CD14-positive monocyte (primary cell): ENCODE measurements at regions not wholly inside any gene's neighbourhood (a gene's known extent, or its start where the extent isn't known, plus 50 kb on each side); places are given as distances from the start of the nearest gene placed in this dataset.

Source experiments
- DNase-seq, 3 donors: peaks; one replicate each; pipeline ENCODE4 v3.0.0-alpha.2; 2011 to 2022
- H2AFZ ChIP-seq: 2 replicates; pipeline ENCODE4 v1.6.0; 2012; ENCODE audit warnings: mild to moderate bottlenecking, low read depth, low read length, inconsistent platforms; ENCODE audit not compliant: insufficient read depth, poor library complexity, severe bottlenecking
- H3K27ac ChIP-seq, 2 donors: 1 replicate in 1 of 2; 2 replicates in 1 of 2; pipeline ENCODE4 v1.5.1; 2012 to 2013; ENCODE audit warnings: low read length in 2 of 2, control low read depth in 1 of 2, inconsistent platforms in 1 of 2, low read depth in 1 of 2, mild to moderate bottlenecking in 1 of 2
- H3K27me3 ChIP-seq, 2 donors: one replicate each; pipeline versions ENCODE4 v1.6.0 to v1.6.1; 2011 to 2013; ENCODE audit warnings: low read length in 2 of 2; ENCODE audit not compliant: control insufficient read depth in 2 of 2, insufficient read depth in 2 of 2
- H3K36me3 ChIP-seq, 2 donors: replicated peaks in 1 of 2; 1 replicate in 1 of 2; 2 replicates in 1 of 2; pipeline versions ENCODE4 v1.5.1 to v1.6.1; 2012 to 2013; ENCODE audit warnings: low read length in 2 of 2, control low read depth in 1 of 2, inconsistent platforms in 1 of 2, mild to moderate bottlenecking in 1 of 2; ENCODE audit not compliant: insufficient read depth in 2 of 2, control insufficient read depth in 1 of 2
- H3K4me1 ChIP-seq, 2 donors: 1 replicate in 1 of 2; 2 replicates in 1 of 2; pipeline versions ENCODE4 v1.5.1 to v1.6.1; 2012 to 2013; ENCODE audit warnings: low read length in 2 of 2, control low read depth in 1 of 2, inconsistent platforms in 1 of 2, mild to moderate bottlenecking in 1 of 2, moderate library complexity in 1 of 2; ENCODE audit not compliant: insufficient read depth in 2 of 2, control insufficient read depth in 1 of 2
- H3K4me2 ChIP-seq: replicated peaks from 2 replicates; pipeline ENCODE3; 2012; ENCODE audit warnings: low read length, moderate library complexity, mild to moderate bottlenecking; ENCODE audit not compliant: poor library complexity, severe bottlenecking; ENCODE audit errors: extremely low read depth
- H3K4me3 ChIP-seq, 3 experiments: fragments of 200-600 bp in 1 of 3; sonication (generic) in 1 of 3; replicated peaks in 1 of 3; 1 replicate in 2 of 3; 2 replicates in 1 of 3; pipeline ENCODE4 v1.5.1; 2011 to 2013; ENCODE audit warnings: low read length in 3 of 3, mild to moderate bottlenecking in 3 of 3, control low read depth in 2 of 3, low read depth in 2 of 3, inconsistent platforms in 1 of 3, moderate library complexity in 1 of 3
- H3K79me2 ChIP-seq: 2 replicates; pipeline ENCODE4 v1.6.0; 2012; ENCODE audit warnings: mild to moderate bottlenecking, control low read depth, inconsistent platforms, low read length, moderate library complexity; ENCODE audit not compliant: insufficient read depth
- H3K9ac ChIP-seq: 2 replicates; pipeline ENCODE4 v1.6.0; 2017; ENCODE audit warnings: low read length, mild to moderate bottlenecking; ENCODE audit not compliant: insufficient read depth, poor library complexity, severe bottlenecking
- H3K9me3 ChIP-seq, 2 donors: replicated peaks in 1 of 2; 1 replicate in 1 of 2; 2 replicates in 1 of 2; pipeline versions ENCODE4 v1.5.1 to v1.6.1; 2012 to 2013; ENCODE audit warnings: low read length in 2 of 2, control low read depth in 1 of 2; ENCODE audit not compliant: control insufficient read depth in 1 of 2, insufficient read depth in 1 of 2
- H4K20me1 ChIP-seq: 2 replicates; pipeline ENCODE4 v1.6.0; 2012; ENCODE audit warnings: mild to moderate bottlenecking, low read length, control low read depth, moderate library complexity; ENCODE audit not compliant: insufficient read depth
- H3K27ac Mint-ChIP-seq, 7 donors: one replicate each; pipeline ENCODE4 v1.8.0; 2020; ENCODE audit warnings: mild to moderate bottlenecking in 7 of 7, mixed read lengths in 7 of 7, moderate library complexity in 6 of 7, inconsistent platforms in 2 of 7
- H3K27me3 Mint-ChIP-seq, 3 donors: one replicate each; pipeline ENCODE4 v1.8.0; 2021 to 2022; ENCODE audit warnings: low read depth in 3 of 3, mild to moderate bottlenecking in 3 of 3, mixed read lengths in 3 of 3, moderate library complexity in 3 of 3, inconsistent platforms in 1 of 3
- H3K36me3 Mint-ChIP-seq, 2 donors: one replicate each; pipeline ENCODE4 v1.8.0; 2020; ENCODE audit warnings: mixed read lengths in 2 of 2, inconsistent platforms in 1 of 2, mild to moderate bottlenecking in 1 of 2
- H3K4me1 Mint-ChIP-seq: one replicate; pipeline ENCODE4 v1.8.0; 2020; ENCODE audit warnings: mild to moderate bottlenecking, mixed read lengths
- H3K4me3 Mint-ChIP-seq, 2 donors: one replicate each; pipeline ENCODE4 v1.8.0; 2020; ENCODE audit warnings: mild to moderate bottlenecking in 2 of 2, mixed read lengths in 2 of 2, moderate library complexity in 1 of 2
- H3K9me3 Mint-ChIP-seq, 7 donors: one replicate each; pipeline ENCODE4 v1.8.0; 2020 to 2022; ENCODE audit warnings: mixed read lengths in 7 of 7, mild to moderate bottlenecking in 6 of 7, moderate library complexity in 6 of 7, inconsistent platforms in 2 of 7
- CTCF ChIP-seq: fragments of 200-600 bp; IDR thresholded peaks from one replicate; pipeline ENCODE4 v1.8.0; 2022; ENCODE audit warnings: antibody characterized with exemption, mild to moderate bottlenecking
- WGBS: methylation state at CpG from one replicate; pipeline ENCODE4 v1.1.5; 2013; ENCODE audit warnings: missing lambda C conversion rate; ENCODE audit not compliant: insufficient coverage; 5-methylcytosine and 5-hydroxymethylcytosine counted together
- intact Hi-C, 2 donors: fragments of 100-400 bp; cut with micrococcal nuclease; formaldehyde crosslinking; loops; one replicate each; pipeline versions ENCODE4 v1.15.0 to v1.15.1; 2023

- Histone ChIP-seq H3K27me3 (no peaks in the 10 kb centered on the region), H3K27ac (no peak overlapping the region), H3K4me3 (no peak overlapping the region), H3K36me3 (no peaks in the 10 kb centered on the region), H3K4me2 (no peak overlapping the region), H3K4me1 (no peaks in the 10 kb centered on the region), H3K9ac (no peak overlapping the region), H3K79me2 (no peaks in the 10 kb centered on the region), H4K20me1 (no peaks in the 10 kb centered on the region), H2AFZ (no peak overlapping the region), H3K9me3 (peaks cover 36 to 37% of the 10 kb centered on the region in 2 donors)
- Mint-ChIP-seq H3K4me3 (no peak overlapping the region), H3K27ac (no peak overlapping the region), H3K4me1 (no peaks in the 10 kb centered on the region), H3K27me3 (no peaks in the 10 kb centered on the region), H3K36me3 (no peaks in the 10 kb centered on the region), H3K9me3 (peaks cover 2 to 32% (median 25%) of the 10 kb centered on the region in 7 donors)
- no peak for DNase-seq
- intact Hi-C loops: no loop called here
- WGBS: 71% methylated on average over 1 of the region's 7 CpGs
- TF ChIP-seq CTCF: no peak
These were observed 1039.5 kb upstream of the SLC10A2 start for GRCh38 chr13:104105418-104106355.

GRCh38 chr13:104099750-104100149 lies 1033.5 kb upstream of the SLC10A2 start:
- intact Hi-C loops: no loop called here

More at GRCh38 chr13:104099750-104100149, 1033.5 kb upstream of the SLC10A2 start:
- Histone ChIP-seq H3K4me3 (no peak overlapping the region), H3K27ac (no peak overlapping the region), H2AFZ (no peak overlapping the region), H3K27me3 (no peaks in the 10 kb centered on the region), H3K4me1 (no peaks in the 10 kb centered on the region), H4K20me1 (no peaks in the 10 kb centered on the region), H3K9me3 (peaks cover 15 to 25% of the 10 kb centered on the region in 2 donors), H3K79me2 (no peaks in the 10 kb centered on the region), H3K36me3 (no peaks in the 10 kb centered on the region), H3K9ac (no peak overlapping the region), H3K4me2 (no peak overlapping the region)
- H3K9me3 Mint-ChIP-seq: peaks cover 6 to 30% (median 16%) of the 10 kb centered on the region in 7 donors
- no peak for TF ChIP-seq CTCF
- DNase-seq: no peak
- no peaks in the 10 kb centered on the region for H3K36me3 Mint-ChIP-seq
- H3K27me3 Mint-ChIP-seq: no peaks in the 10 kb centered on the region
- no peak overlapping the region for H3K4me3 Mint-ChIP-seq
- H3K4me1 Mint-ChIP-seq: no peaks in the 10 kb centered on the region
- H3K27ac Mint-ChIP-seq: no peak overlapping the region
